ENCODE measurements at regions not wholly inside any gene's neighbourhood (a gene's known extent, or its start where the extent isn't known, plus 50 kb on each side); places are given as distances from the start of the nearest gene placed in this dataset.

GRCh38 chr13:22200440-22200839, 529.6 kb downstream of the FGF9 start:
- DNase-seq (ENCODE audit: low read depth, low spot score) (no peak), FAIRE-seq (no peak)
- Histone ChIP-seq H3K9me1 (replicated peaks; ENCODE audit: control insufficient read depth, extremely low read depth, insufficient read depth, low read length) (no peaks in the 10 kb centered on the region), H4K20me1 (replicated peaks; ENCODE audit: control insufficient read depth, extremely low read depth, insufficient read depth, low read length) (no peaks in the 10 kb centered on the region), H3K4me2 (ENCODE audit: insufficient read depth, low read length) (no peak overlapping the region), H3K27me3 (ENCODE audit: control insufficient read depth in 2 of 2, insufficient read depth in 2 of 2, low read length in 2 of 2) (no peaks in the 10 kb centered on the region), H2AFZ (ENCODE audit: low read depth, low read length) (no peak overlapping the region), H3K79me2 (ENCODE audit: control insufficient read depth, insufficient read depth, low read length) (no peaks in the 10 kb centered on the region), H3K27ac (ENCODE audit: insufficient read depth, low read depth, low read length) (no peak overlapping the region), H3K9ac (replicated peaks; ENCODE audit: extremely low read depth, insufficient read depth, low read length) (no peak overlapping the region), H3K9me3 (replicated peaks; ENCODE audit: control insufficient read depth, insufficient read depth, low read length) (peaks cover 12% of the 10 kb centered on the region), H3K36me3 (ENCODE audit: control insufficient read depth in 2 of 2, extremely low read depth in 1 of 2, insufficient read depth in 2 of 2, low read length in 2 of 2) (no peaks in the 10 kb centered on the region), H3K4me1 (ENCODE audit: control insufficient read depth, extremely low read depth, insufficient read depth, low read length) (no peaks in the 10 kb centered on the region), H3K4me3 (replicated peaks in 1 of 3; ENCODE audit: insufficient read depth in 1 of 3, low read depth in 1 of 3, low read length in 3 of 3) (no peak overlapping the region)
- TF ChIP-seq FOS (IDR thresholded peaks at IDR 0.05; ENCODE audit: borderline replicate concordance, insufficient read depth, low read length), result no peak
- no peak for TF ChIP-seq MAX (IDR thresholded peaks at IDR 0.05; ENCODE audit: insufficient read depth, insufficient read length)
- TF ChIP-seq POLR2A (IDR thresholded peaks at IDR 0.05; ENCODE audit: low read depth, low read length), result no peak
- TF ChIP-seq POLR2AphosphoS5 (IDR thresholded peaks at IDR 0.05; ENCODE audit: insufficient read depth, low read depth, low read length), result no peak
- no peak for TF ChIP-seq MYC (IDR thresholded peaks at IDR 0.05; ENCODE audit: low read depth, low read length)
- no peak for TF ChIP-seq JUN (IDR thresholded peaks at IDR 0.05; ENCODE audit: borderline replicate concordance, insufficient read depth, insufficient read length, low read depth)
- TF ChIP-seq EZH2 (IDR thresholded peaks at IDR 0.05; ENCODE audit: borderline replicate concordance, low read depth, low read length, severe bottlenecking), result no peak
- no peak for TF ChIP-seq CTCF (IDR thresholded peaks at IDR 0.05; ENCODE audit: extremely low read depth in 1 of 2, insufficient read depth in 1 of 2, low read depth in 1 of 2, low read length in 2 of 2)
- TF ChIP-seq GATA2 (IDR thresholded peaks at IDR 0.05; ENCODE audit: insufficient read depth, insufficient read length, low read depth, low read length), result no peak
- dilution Hi-C loops (cut with MboI; ENCODE audit: extremely low pct_ligation_motif_present, low sequenced_read_pairs), result no loop called here
- CTCF ChIA-PET, result no interaction called here
- no TSS peak for BruUV-seq (replicated peaks)
- intact Hi-C loops (cut with micrococcal nuclease), result no loop called here
- POLR2A ChIA-PET, result no interaction called here

Measured in endothelial cell of umbilical vein (primary cell).